ENCODE measurements at regions not wholly inside any gene's neighbourhood (a gene's known extent, or its start where the extent isn't known, plus 50 kb on each side); places are given as distances from the start of the nearest gene placed in this dataset.

GRCh38 chr3:94779699-94780098 is 716.8 kb downstream of the NSUN3 start:
- Histone ChIP-seq H2AK5ac (ENCODE audit: low read length, severe bottlenecking) (no peak overlapping the region), H3K23ac (ENCODE audit: low read length in 2 of 2) (no peak overlapping the region), H2AFZ (ENCODE audit: low read depth, low read length) (no peak overlapping the region), H3K27ac (ENCODE audit: low read length, poor library complexity, severe bottlenecking) (no peak overlapping the region), H3K9me3 (ENCODE audit: control insufficient read depth, low read length) (no peaks in the 10 kb centered on the region), H2BK5ac (ENCODE audit: low read depth, low read length, poor library complexity, severe bottlenecking) (no peak overlapping the region), H3K4ac (ENCODE audit: low read depth in 1 of 2, low read length in 2 of 2) (no peak overlapping the region), H4K91ac (ENCODE audit: low read length) (no peak overlapping the region), H3K9ac (ENCODE audit: low read length) (no peak overlapping the region), H3K79me1 (replicated peaks; ENCODE audit: low read length, poor library complexity, severe bottlenecking) (no peaks in the 10 kb centered on the region), H3K27me3 (ENCODE audit: control insufficient read depth in 1 of 2, insufficient read depth in 1 of 2, low read length in 2 of 2) (no peaks in the 10 kb centered on the region), H3K14ac (ENCODE audit: low read length in 2 of 2) (no peak overlapping the region), H3K18ac (ENCODE audit: low read depth in 1 of 2, low read length in 2 of 2) (no peak overlapping the region), H4K8ac (ENCODE audit: low read length) (no peak overlapping the region), H2BK15ac (ENCODE audit: low read depth, poor library complexity, severe bottlenecking) (no peak overlapping the region), H3K4me1 (ENCODE audit: control insufficient read depth, insufficient read depth, low read depth, low read length) (no peaks in the 10 kb centered on the region), H2BK12ac (ENCODE audit: low read length in 2 of 2) (no peak overlapping the region), H3K36me3 (ENCODE audit: control insufficient read depth in 1 of 2, insufficient read depth in 2 of 2, low read depth in 1 of 2, low read length in 2 of 2) (no peaks in the 10 kb centered on the region), H2BK120ac (ENCODE audit: low read depth, low read length) (no peak overlapping the region), H3K4me3 (ENCODE audit: insufficient read depth in 1 of 2, low read depth in 1 of 2, low read length in 2 of 2) (no peak overlapping the region), H3K4me2 (ENCODE audit: low read length, poor library complexity, severe bottlenecking) (no peak overlapping the region)
- no CpG with 5 or more reads among the region's 1 CpG for WGBS
- no peak for DNase-seq

- Histone ChIP-seq H3K9me3 (ENCODE audit: control insufficient read depth, low read length) (no peaks in the 10 kb centered on the region), H3K14ac (ENCODE audit: low read length in 2 of 2) (no peak overlapping the region), H2BK5ac (ENCODE audit: low read depth, low read length, poor library complexity, severe bottlenecking) (no peak overlapping the region), H3K4me3 (ENCODE audit: insufficient read depth in 1 of 2, low read depth in 1 of 2, low read length in 2 of 2) (no peak overlapping the region), H2AK5ac (ENCODE audit: low read length, severe bottlenecking) (no peak overlapping the region), H2BK15ac (ENCODE audit: low read depth, poor library complexity, severe bottlenecking) (no peak overlapping the region), H3K18ac (ENCODE audit: low read depth in 1 of 2, low read length in 2 of 2) (no peak overlapping the region), H3K27ac (ENCODE audit: low read length, poor library complexity, severe bottlenecking) (no peak overlapping the region), H2BK12ac (ENCODE audit: low read length in 2 of 2) (no peak overlapping the region), H4K8ac (ENCODE audit: low read length) (no peak overlapping the region), H3K27me3 (ENCODE audit: control insufficient read depth in 1 of 2, insufficient read depth in 1 of 2, low read length in 2 of 2) (no peaks in the 10 kb centered on the region), H3K23ac (ENCODE audit: low read length in 2 of 2) (no peak overlapping the region), H3K4ac (ENCODE audit: low read depth in 1 of 2, low read length in 2 of 2) (no peak overlapping the region), H2AFZ (ENCODE audit: low read depth, low read length) (no peak overlapping the region), H3K9ac (ENCODE audit: low read length) (no peak overlapping the region), H4K91ac (ENCODE audit: low read length) (no peak overlapping the region), H2BK120ac (ENCODE audit: low read depth, low read length) (no peak overlapping the region), H3K4me1 (ENCODE audit: control insufficient read depth, insufficient read depth, low read depth, low read length) (no peaks in the 10 kb centered on the region), H3K36me3 (ENCODE audit: control insufficient read depth in 1 of 2, insufficient read depth in 2 of 2, low read depth in 1 of 2, low read length in 2 of 2) (no peaks in the 10 kb centered on the region), H3K79me1 (replicated peaks; ENCODE audit: low read length, poor library complexity, severe bottlenecking) (no peaks in the 10 kb centered on the region), H3K4me2 (ENCODE audit: low read length, poor library complexity, severe bottlenecking) (no peak overlapping the region)
- WGBS, result no CpG with 5 or more reads among the region's 4 CpGs
- DNase-seq, result no peak
Observed at GRCh38 chr3:94784274-94784673, 721.4 kb downstream of the NSUN3 start.

- H3K4me1 ChIP-seq (ENCODE audit: control insufficient read depth, insufficient read depth, low read depth, low read length), result no peaks in the 10 kb centered on the region
- no peaks in the 10 kb centered on the region for H3K27me3 ChIP-seq (ENCODE audit: control insufficient read depth in 1 of 2, insufficient read depth in 1 of 2, low read length in 2 of 2)
- no peak overlapping the region for H2BK120ac ChIP-seq (ENCODE audit: low read depth, low read length)
- no peak overlapping the region for H2AFZ ChIP-seq (ENCODE audit: low read depth, low read length)
- no peak overlapping the region for H3K4me3 ChIP-seq (ENCODE audit: insufficient read depth in 1 of 2, low read depth in 1 of 2, low read length in 2 of 2)
- H3K36me3 ChIP-seq (ENCODE audit: control insufficient read depth in 1 of 2, insufficient read depth in 2 of 2, low read depth in 1 of 2, low read length in 2 of 2), result no peaks in the 10 kb centered on the region
- H3K27ac ChIP-seq (ENCODE audit: low read length, poor library complexity, severe bottlenecking), result no peak overlapping the region
- H3K9ac ChIP-seq (ENCODE audit: low read length), result no peak overlapping the region
- no peak overlapping the region for H3K4ac ChIP-seq (ENCODE audit: low read depth in 1 of 2, low read length in 2 of 2)
- no peak overlapping the region for H2BK12ac ChIP-seq (ENCODE audit: low read length in 2 of 2)
- no peak for DNase-seq
- H2BK15ac ChIP-seq (ENCODE audit: low read depth, poor library complexity, severe bottlenecking), result no peak overlapping the region
- WGBS, result 74% methylated on average over 2 of the region's 5 CpGs
- no peak overlapping the region for H4K91ac ChIP-seq (ENCODE audit: low read length)
- H3K18ac ChIP-seq (ENCODE audit: low read depth in 1 of 2, low read length in 2 of 2), result no peak overlapping the region
- H3K79me1 ChIP-seq (replicated peaks; ENCODE audit: low read length, poor library complexity, severe bottlenecking), result no peaks in the 10 kb centered on the region
- H2AK5ac ChIP-seq (ENCODE audit: low read length, severe bottlenecking), result no peak overlapping the region
- H4K8ac ChIP-seq (ENCODE audit: low read length), result no peak overlapping the region
- no peak overlapping the region for H3K4me2 ChIP-seq (ENCODE audit: low read length, poor library complexity, severe bottlenecking)
- no peak overlapping the region for H3K14ac ChIP-seq (ENCODE audit: low read length in 2 of 2)
- no peak overlapping the region for H2BK5ac ChIP-seq (ENCODE audit: low read depth, low read length, poor library complexity, severe bottlenecking)
- no peaks in the 10 kb centered on the region for H3K9me3 ChIP-seq (ENCODE audit: control insufficient read depth, low read length)
- no peak overlapping the region for H3K23ac ChIP-seq (ENCODE audit: low read length in 2 of 2)
Observed at GRCh38 chr3:94787066-94787465, 724.2 kb downstream of the NSUN3 start.

GRCh38 chr3:94787734-94788270 is 724.9 kb downstream of the NSUN3 start:
- Histone ChIP-seq H2BK12ac (ENCODE audit: low read length in 2 of 2) (no peak overlapping the region), H3K9ac (ENCODE audit: low read length) (no peak overlapping the region), H3K23ac (ENCODE audit: low read length in 2 of 2) (no peak overlapping the region), H3K4ac (ENCODE audit: low read depth in 1 of 2, low read length in 2 of 2) (no peak overlapping the region), H4K8ac (ENCODE audit: low read length) (no peak overlapping the region), H3K4me3 (ENCODE audit: insufficient read depth in 1 of 2, low read depth in 1 of 2, low read length in 2 of 2) (no peak overlapping the region), H3K18ac (ENCODE audit: low read depth in 1 of 2, low read length in 2 of 2) (no peak overlapping the region), H3K4me1 (ENCODE audit: control insufficient read depth, insufficient read depth, low read depth, low read length) (no peaks in the 10 kb centered on the region), H3K27me3 (ENCODE audit: control insufficient read depth in 1 of 2, insufficient read depth in 1 of 2, low read length in 2 of 2) (no peaks in the 10 kb centered on the region), H3K4me2 (ENCODE audit: low read length, poor library complexity, severe bottlenecking) (no peak overlapping the region), H3K79me1 (replicated peaks; ENCODE audit: low read length, poor library complexity, severe bottlenecking) (no peaks in the 10 kb centered on the region), H3K27ac (ENCODE audit: low read length, poor library complexity, severe bottlenecking) (no peak overlapping the region), H3K14ac (ENCODE audit: low read length in 2 of 2) (no peak overlapping the region), H2BK120ac (ENCODE audit: low read depth, low read length) (no peak overlapping the region), H2AK5ac (ENCODE audit: low read length, severe bottlenecking) (no peak overlapping the region), H3K9me3 (ENCODE audit: control insufficient read depth, low read length) (no peaks in the 10 kb centered on the region), H3K36me3 (ENCODE audit: control insufficient read depth in 1 of 2, insufficient read depth in 2 of 2, low read depth in 1 of 2, low read length in 2 of 2) (no peaks in the 10 kb centered on the region), H2BK5ac (ENCODE audit: low read depth, low read length, poor library complexity, severe bottlenecking) (no peak overlapping the region), H2AFZ (ENCODE audit: low read depth, low read length) (no peak overlapping the region), H4K91ac (ENCODE audit: low read length) (no peak overlapping the region), H2BK15ac (ENCODE audit: low read depth, poor library complexity, severe bottlenecking) (no peak overlapping the region)
- no peak for DNase-seq
- WGBS, result 50% methylated on average over 1 of the region's 1 CpG
